GM18519 (cell line): ENCODE measurements at regions not wholly inside any gene's neighbourhood (a gene's known extent, or its start where the extent isn't known, plus 50 kb on each side); places are given as distances from the start of the nearest gene placed in this dataset.
"Not testable (repeated sequence)": the region's sequence is repeated elsewhere in the genome, so short reads cannot be mapped to it uniquely, and the experiment has no call there.

Source experiments
- ATAC-seq: cut with Tn5 transposase; IDR thresholded peaks from one replicate; pipeline ENCODE4 v1.9.1; 2021; ENCODE audit warnings: mild to moderate bottlenecking, moderate library complexity; ENCODE audit not compliant: unreplicated experiment, low FRiP score

- no peak for ATAC-seq
Measured at GRCh38 chr2:21748501-21748900, 624.7 kb downstream of the TDRD15 start.

DNA sequence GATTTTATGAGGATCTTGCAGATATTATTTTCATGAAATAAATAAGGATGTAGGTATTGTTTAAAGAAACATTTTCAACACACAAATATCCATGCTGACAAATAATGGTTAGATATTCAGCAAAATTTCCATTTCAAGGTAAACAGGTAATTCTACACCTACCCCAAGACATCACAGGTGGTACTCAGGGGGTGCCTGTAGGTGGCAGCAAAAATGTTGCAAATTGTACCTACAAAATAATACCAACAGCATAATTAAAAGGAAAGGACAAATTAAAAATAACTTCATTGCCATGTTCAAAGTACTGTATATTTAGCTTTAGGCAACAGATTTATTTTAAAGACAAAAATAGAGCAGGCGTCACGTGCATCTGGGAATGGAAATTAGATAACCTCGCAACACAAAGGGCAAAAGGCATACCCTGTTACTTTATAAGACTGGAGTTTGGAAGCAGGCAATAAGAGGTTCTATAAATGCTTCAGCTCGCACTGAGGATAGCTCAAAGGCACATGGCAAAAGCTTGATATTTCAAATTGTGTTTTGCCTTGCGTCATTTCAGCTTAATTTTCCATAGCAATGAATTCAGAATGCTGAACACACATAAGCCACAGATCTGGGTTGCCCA is 630.5 kb downstream of the TDRD15 start:
- no peak for ATAC-seq

- ATAC-seq: no peak
Measured at GRCh38 chr2:21757805-21758430, 634.1 kb downstream of the TDRD15 start.

DNA sequence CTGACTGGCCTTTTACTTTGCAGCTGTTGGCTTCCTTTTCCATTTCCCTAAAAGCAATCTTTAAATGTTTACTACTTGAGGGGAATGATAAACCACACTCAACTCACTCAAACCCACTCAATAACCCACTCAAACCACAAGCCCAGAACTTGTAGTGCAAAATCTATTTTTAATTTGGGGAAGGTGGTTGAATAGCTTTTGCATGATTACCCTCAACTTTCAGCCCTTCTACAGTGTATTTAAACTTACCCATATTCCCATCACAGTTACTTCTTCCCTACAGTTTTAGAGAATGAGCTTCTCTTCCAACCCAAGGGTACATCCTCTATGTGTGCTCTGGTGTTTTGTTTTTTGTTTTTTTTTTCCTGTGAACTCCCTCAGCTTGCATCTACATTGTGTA is 636.1 kb downstream of the TDRD15 start:
- ATAC-seq: no peak

- ATAC-seq: no peak
Measured at GRCh38 chr2:21761361-21761760, 637.6 kb downstream of the TDRD15 start.

GRCh38 chr2:21763501-21763900 is 639.7 kb downstream of the TDRD15 start:
- ATAC-seq: no peak

DNA sequence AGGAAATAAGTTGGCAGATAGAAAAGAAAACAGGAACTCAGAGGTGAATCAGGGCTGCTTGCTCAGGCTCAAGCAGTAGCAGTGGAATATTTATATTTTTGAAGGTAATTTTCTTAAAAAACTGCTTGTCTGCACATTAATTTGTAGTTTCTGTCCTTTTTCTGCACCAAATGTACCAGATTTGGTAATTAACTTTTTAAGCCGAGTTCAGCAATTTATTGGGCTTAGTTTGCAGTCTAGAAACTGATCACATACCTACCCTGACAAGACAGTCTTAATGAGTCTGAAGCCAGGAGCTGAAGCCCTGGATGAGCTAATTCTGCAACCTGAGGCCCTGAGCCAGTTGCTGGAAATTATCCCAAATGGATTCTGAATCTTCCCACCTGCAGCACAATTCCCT is 647.0 kb downstream of the TDRD15 start:
- no peak for ATAC-seq

GRCh38 chr2:21772624-21773023 is 648.9 kb downstream of the TDRD15 start:
- ATAC-seq: no peak

DNA sequence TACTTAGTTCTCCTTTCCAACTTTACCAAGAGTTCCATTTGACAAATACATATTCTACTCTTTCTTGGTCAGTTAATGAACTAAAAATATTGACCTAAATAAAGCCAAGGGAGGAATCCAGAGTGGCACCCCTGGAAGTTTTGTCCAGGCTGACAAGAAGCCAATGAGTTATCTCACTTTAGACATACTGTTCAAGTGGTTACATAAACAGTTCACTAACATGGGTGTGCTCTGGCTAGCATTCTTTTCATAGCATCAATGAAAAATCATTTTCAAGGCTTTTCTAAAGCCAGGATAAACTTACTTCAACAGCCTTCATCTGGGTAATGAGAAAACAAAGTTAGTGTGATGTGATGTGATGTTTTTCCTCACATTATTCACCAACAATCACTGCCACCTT is 649.4 kb downstream of the TDRD15 start:
- no peak for ATAC-seq

- ATAC-seq: no peak
Measured at GRCh38 chr2:21774691-21775368, 651.1 kb downstream of the TDRD15 start.

DNA sequence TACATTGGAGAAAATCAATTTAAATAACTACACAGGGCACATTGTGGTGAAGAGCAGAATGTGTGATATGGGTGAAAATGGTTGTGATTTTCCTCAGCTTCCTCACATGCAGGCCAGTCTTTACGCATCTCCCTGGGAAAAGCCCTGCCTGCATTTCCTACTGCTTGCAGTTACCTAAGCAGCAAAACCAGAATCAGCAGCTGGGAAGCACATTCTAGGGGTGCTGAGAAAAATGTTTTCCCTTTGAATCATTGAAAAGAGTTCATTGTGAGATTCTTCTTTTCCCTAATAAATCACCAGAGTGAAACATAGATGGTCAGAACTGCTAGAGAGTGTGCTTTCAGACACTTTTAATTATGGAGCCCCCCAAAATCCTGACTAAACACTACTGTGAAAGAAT is 656.0 kb downstream of the TDRD15 start:
- no peak for ATAC-seq

- ATAC-seq: no peak
Measured at GRCh38 chr2:21781962-21782361, 658.2 kb downstream of the TDRD15 start.

DNA sequence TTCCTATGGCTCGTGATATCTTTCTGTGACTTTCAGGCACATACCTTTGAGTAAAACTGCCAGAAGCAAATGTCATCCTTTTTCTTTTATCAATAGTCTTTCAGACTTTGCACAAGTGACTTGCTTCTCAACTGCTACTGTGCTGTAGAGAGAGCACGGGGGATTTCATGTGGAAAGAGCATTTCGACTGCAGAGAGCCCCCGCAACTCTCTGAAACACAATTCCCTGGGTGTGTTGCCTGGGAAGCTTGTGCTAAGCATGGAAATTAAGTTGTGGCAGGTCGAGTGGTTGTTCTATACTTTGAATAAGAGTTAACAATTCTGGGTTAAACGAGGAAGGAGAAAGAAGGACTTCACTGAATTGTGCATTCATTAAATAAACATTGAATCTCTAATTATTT is 659.1 kb downstream of the TDRD15 start:
- ATAC-seq: no peak

GRCh38 chr2:21787941-21788340 is 664.2 kb downstream of the TDRD15 start:
- ATAC-seq: no peak

DNA sequence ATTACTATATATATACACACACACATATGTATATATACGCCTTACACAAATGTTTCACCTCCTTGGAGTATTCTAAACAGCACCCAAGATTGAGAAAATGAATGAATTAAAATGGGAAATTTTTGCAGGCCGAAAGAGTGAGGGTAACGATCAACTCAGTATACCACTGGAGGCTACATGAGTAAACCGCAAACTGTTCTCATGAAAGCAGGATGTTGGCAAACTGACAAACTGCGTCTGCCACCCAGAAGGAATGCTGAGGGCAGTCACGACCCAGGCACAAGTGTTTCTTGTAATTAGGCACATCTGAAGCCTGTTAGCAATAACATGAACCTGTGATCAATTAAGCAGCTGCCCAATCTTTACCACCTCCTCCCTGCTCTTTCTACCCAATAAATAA is 666.5 kb downstream of the TDRD15 start:
- ATAC-seq: not testable (repeated sequence)

- no peak for ATAC-seq
Measured at GRCh38 chr2:21792571-21792970, 668.8 kb downstream of the TDRD15 start.

DNA sequence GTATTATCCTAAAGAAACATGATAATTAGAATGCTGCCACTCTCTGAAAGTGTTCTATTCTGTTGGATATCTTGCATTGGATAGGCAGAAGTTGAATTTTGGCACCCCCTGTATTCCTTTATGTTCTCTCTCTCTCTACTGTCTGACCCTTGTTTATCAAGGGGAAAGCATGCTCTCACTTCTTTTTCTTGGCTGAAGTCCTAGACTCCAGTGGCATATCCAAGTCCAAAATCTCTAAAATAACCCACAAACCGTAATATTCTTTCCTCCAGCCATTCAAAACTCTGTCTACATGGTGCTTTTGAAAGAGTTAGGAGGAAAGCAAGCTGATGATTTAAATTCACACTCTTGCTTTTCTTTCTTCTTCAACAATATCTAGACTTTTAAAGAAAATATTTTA is 669.7 kb downstream of the TDRD15 start:
- ATAC-seq: no peak

GRCh38 chr2:21794611-21795010 is 670.8 kb downstream of the TDRD15 start:
- no peak for ATAC-seq

DNA sequence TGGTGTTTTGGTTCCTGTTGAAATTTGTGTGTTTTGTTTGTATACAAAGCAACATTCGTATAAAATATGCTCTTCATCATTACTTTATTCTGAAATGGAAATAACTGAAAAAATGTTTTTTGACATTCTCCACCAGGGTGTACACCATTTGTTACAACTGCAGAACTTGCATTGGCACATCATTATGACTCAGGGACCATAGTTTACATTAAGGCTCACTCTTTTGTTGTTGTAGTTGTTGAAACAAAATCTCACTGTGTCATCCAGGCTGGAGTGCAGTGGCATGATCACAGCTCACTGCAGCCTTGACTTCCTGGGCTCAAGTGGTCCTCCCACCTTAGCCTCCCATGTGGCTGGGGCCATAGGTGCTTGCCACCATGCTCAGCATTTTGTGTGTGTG is 676.6 kb downstream of the TDRD15 start:
- ATAC-seq: no peak

- no peak for ATAC-seq
Measured at GRCh38 chr2:21803550-21803949, 679.8 kb downstream of the TDRD15 start.

- no peak for ATAC-seq
Measured at GRCh38 chr2:21804151-21804550, 680.4 kb downstream of the TDRD15 start.

DNA sequence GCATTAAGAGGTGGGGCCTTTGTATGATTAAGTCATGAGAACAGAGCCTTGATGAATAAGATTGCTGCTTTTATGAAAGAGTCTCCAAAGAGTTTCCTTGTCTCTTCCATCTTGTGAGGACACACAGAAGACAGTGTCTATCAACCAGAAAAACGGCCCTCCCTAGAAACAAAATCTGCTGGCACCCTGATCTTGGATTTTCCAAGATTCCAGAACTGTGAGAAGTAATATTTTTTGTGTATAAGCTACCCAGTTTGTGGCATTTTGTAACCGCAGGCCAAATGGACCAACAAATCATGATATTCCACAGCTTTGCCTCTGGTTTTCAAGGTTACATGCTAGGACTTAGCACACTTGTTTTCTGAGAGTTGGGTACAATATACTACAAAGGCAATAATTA is 687.8 kb downstream of the TDRD15 start:
- ATAC-seq: no peak
